Panc1 (cell line): ENCODE measurements at regions not wholly inside any gene's neighbourhood (a gene's known extent, or its start where the extent isn't known, plus 50 kb on each side); places are given as distances from the start of the nearest gene placed in this dataset.

Experiments used
- ATAC-seq: fragments of 200-7000 bp; cut with Tn5 transposase; 2 replicates; pipeline ENCODE4 v1.9.1; 2020; ENCODE audit warnings: mild to moderate bottlenecking, moderate library complexity
- BruUV-seq: library from RNA; stranded (reverse); fragments of 400-500 nt; replicated peaks from 2 replicates; lab custom pipeline; 2021; lab: Mats Ljungman, UMichigan
- CTCF ChIA-PET: fragments of 300-600 bp; sonication (Branson Sonifier 250); formaldehyde crosslinking; loops from one replicate; lab custom pipeline; 2022; ENCODE audit warnings: antibody characterized with exemption; lab: Charles Lee
- POLR2A ChIA-PET: fragments of 300-600 bp; sonication (Branson Sonifier 250); formaldehyde crosslinking; loops from one replicate; lab custom pipeline; 2022; ENCODE audit warnings: antibody characterized with exemption; lab: Charles Lee
- DNase-seq: peaks from one replicate; pipeline ENCODE4 v3.0.0-alpha.2; 2010; ENCODE audit warnings: low read depth, low spot score
- H3K27ac ChIP-seq: 2 replicates; pipeline ENCODE4 v1.5.1; 2011; ENCODE audit warnings: mild to moderate bottlenecking, low read length, inconsistent platforms
- H3K27me3 ChIP-seq: fragments of 200-500 bp; sonication (Bioruptor generic); 2 replicates; pipeline ENCODE4 v1.6.0; 2014; ENCODE audit warnings: low read length, inconsistent platforms; ENCODE audit not compliant: control insufficient read depth, insufficient read depth
- H3K36me3 ChIP-seq: fragments of 200-500 bp; sonication (Bioruptor generic); 2 replicates; pipeline ENCODE4 v1.5.1; 2014; ENCODE audit warnings: inconsistent platforms, mild to moderate bottlenecking, low read length, moderate library complexity; ENCODE audit not compliant: control insufficient read depth, insufficient read depth
- H3K4me1 ChIP-seq: 2 replicates; pipeline ENCODE4 v1.5.1; 2011; ENCODE audit warnings: inconsistent platforms, mild to moderate bottlenecking, low read length, moderate library complexity; ENCODE audit not compliant: control insufficient read depth, insufficient read depth
- H3K4me3 ChIP-seq, 2 experiments: 2 replicates each; pipeline ENCODE4 v1.5.1; 2011 to 2012; ENCODE audit warnings: low read depth in 2 of 2, low read length in 2 of 2, mild to moderate bottlenecking in 2 of 2, inconsistent platforms in 1 of 2, moderate library complexity in 1 of 2
- H3K9me3 ChIP-seq: fragments of 200-500 bp; sonication (Bioruptor generic); 2 replicates; pipeline ENCODE4 v1.5.1; 2014; ENCODE audit warnings: low read depth, mild to moderate bottlenecking, inconsistent platforms, low read length, moderate library complexity; ENCODE audit not compliant: control insufficient read depth, insufficient read depth
- CTCF ChIP-seq: fragments of 450-650 bp; IDR thresholded peaks from 2 replicates; pipeline ENCODE4 v1.5.1; 2017; ENCODE audit warnings: mild to moderate bottlenecking
- POLR2AphosphoS5 ChIP-seq: IDR thresholded peaks from 2 replicates; pipeline ENCODE4 v1.6.1; 2012; ENCODE audit warnings: mild to moderate bottlenecking, low read depth, low read length, moderate library complexity
- SIN3A ChIP-seq: IDR thresholded peaks from 2 replicates; pipeline ENCODE4 v1.6.1; 2012; ENCODE audit warnings: low read depth, mild to moderate bottlenecking, low read length, moderate library complexity, borderline replicate concordance; ENCODE audit not compliant: insufficient read depth
- TCF7L2 ChIP-seq: IDR thresholded peaks from 2 replicates; pipeline ENCODE4 v1.6.1; 2011; ENCODE audit warnings: mild to moderate bottlenecking, low read depth, low read length, inconsistent platforms
- in situ Hi-C: cut with HindIII; loops from 2 replicates; pipeline ENCODE4 v1.10.0; 2016; ENCODE audit warnings: low sequenced_read_pairs, low pct_unique_long_range_greater_than_20kb
- intact Hi-C: fragments of 100-400 bp; cut with micrococcal nuclease; formaldehyde crosslinking; loops from one replicate; pipeline ENCODE4 v1.10.0; 2022; ENCODE audit not compliant: unreplicated experiment
- TF ChIP-seq, protein P1 (sequence below), 2 experiments: IDR thresholded peaks; 2 replicates each; pipeline ENCODE4 v1.6.1; 2011 to 2012; ENCODE audit warnings: low read depth in 2 of 2, control low read depth in 1 of 2, low read length in 1 of 2, mild to moderate bottlenecking in 1 of 2, moderate library complexity in 1 of 2; ENCODE audit not compliant: insufficient read depth in 1 of 2

- Histone ChIP-seq H3K9me3 (no peaks in the 10 kb centered on the region), H3K4me3 (no peak overlapping the region), H3K27ac (no peak overlapping the region), H3K36me3 (no peaks in the 10 kb centered on the region), H3K27me3 (peaks cover 9% of the 10 kb centered on the region; the same call in 1 of the 2 replicates), H3K4me1 (no peaks in the 10 kb centered on the region)
- TF ChIP-seq SIN3A (no peak), TCF7L2 (no peak), CTCF (no peak), POLR2AphosphoS5 (no peak)
- TF ChIP-seq, protein P1, sequence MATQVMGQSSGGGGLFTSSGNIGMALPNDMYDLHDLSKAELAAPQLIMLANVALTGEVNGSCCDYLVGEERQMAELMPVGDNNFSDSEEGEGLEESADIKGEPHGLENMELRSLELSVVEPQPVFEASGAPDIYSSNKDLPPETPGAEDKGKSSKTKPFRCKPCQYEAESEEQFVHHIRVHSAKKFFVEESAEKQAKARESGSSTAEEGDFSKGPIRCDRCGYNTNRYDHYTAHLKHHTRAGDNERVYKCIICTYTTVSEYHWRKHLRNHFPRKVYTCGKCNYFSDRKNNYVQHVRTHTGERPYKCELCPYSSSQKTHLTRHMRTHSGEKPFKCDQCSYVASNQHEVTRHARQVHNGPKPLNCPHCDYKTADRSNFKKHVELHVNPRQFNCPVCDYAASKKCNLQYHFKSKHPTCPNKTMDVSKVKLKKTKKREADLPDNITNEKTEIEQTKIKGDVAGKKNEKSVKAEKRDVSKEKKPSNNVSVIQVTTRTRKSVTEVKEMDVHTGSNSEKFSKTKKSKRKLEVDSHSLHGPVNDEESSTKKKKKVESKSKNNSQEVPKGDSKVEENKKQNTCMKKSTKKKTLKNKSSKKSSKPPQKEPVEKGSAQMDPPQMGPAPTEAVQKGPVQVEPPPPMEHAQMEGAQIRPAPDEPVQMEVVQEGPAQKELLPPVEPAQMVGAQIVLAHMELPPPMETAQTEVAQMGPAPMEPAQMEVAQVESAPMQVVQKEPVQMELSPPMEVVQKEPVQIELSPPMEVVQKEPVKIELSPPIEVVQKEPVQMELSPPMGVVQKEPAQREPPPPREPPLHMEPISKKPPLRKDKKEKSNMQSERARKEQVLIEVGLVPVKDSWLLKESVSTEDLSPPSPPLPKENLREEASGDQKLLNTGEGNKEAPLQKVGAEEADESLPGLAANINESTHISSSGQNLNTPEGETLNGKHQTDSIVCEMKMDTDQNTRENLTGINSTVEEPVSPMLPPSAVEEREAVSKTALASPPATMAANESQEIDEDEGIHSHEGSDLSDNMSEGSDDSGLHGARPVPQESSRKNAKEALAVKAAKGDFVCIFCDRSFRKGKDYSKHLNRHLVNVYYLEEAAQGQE (IDR thresholded peaks at IDR 0.05; ENCODE audit: insufficient read depth in 1 of 2, low read depth in 2 of 2, low read length in 1 of 2): no peak
- ATAC-seq (no peak), DNase-seq (no peak)
- intact Hi-C loops: no loop called here
- in situ Hi-C loops: no loop called here
- BruUV-seq: no TSS peak
- ChIA-PET POLR2A (no interaction called here), CTCF (no interaction called here)
These were observed 278.5 kb downstream of the REEP3 start for GRCh38 chr10:63799521-63800300.

DNA sequence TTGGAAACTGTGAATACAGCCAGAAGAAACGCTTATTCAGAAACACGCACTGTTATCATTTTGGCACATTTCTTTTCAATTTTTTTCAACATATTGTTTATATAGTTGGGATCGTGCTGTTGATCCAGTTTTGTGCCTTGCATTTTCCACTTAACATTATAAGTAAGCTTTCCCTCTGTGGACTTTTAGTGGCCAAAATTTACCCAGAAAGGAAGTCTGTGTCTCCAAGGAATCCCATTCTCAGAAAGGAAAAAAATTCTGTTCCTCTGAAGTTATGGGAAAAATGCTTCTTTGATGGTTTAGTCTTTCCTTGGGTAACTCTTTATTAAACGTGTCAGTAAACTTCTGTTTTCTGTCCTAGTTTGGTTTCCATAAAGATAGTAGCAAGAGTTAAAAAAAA, 280.0 kb downstream of the REEP3 start:
- intact Hi-C loops: no loop called here
- Histone ChIP-seq H3K36me3 (no peaks in the 10 kb centered on the region), H3K4me3 (no peak overlapping the region), H3K4me1 (no peaks in the 10 kb centered on the region), H3K27ac (no peak overlapping the region), H3K27me3 (peaks cover 9% of the 10 kb centered on the region; the same call in 1 of the 2 replicates), H3K9me3 (no peaks in the 10 kb centered on the region)
- ChIA-PET POLR2A (no interaction called here), CTCF (no interaction called here)
- in situ Hi-C loops: no loop called here
- BruUV-seq: no TSS peak
- no peak for DNase-seq
- TF ChIP-seq POLR2AphosphoS5: no peak
- TF ChIP-seq, protein P1 (IDR thresholded peaks at IDR 0.05; ENCODE audit: insufficient read depth in 1 of 2, low read depth in 2 of 2, low read length in 1 of 2): no peak
- TF ChIP-seq SIN3A: no peak
- TF ChIP-seq TCF7L2: no peak
- no peak for TF ChIP-seq CTCF
- no peak for ATAC-seq
